HG03196 (cell line): ENCODE measurements at regions not wholly inside any gene's neighbourhood (a gene's known extent, or its start where the extent isn't known, plus 50 kb on each side); places are given as distances from the start of the nearest gene placed in this dataset.

ENCODE experiments used
- ATAC-seq: cut with Tn5 transposase; IDR thresholded peaks from one replicate; pipeline ENCODE4 v1.9.1; 2021; ENCODE audit not compliant: unreplicated experiment

DNA sequence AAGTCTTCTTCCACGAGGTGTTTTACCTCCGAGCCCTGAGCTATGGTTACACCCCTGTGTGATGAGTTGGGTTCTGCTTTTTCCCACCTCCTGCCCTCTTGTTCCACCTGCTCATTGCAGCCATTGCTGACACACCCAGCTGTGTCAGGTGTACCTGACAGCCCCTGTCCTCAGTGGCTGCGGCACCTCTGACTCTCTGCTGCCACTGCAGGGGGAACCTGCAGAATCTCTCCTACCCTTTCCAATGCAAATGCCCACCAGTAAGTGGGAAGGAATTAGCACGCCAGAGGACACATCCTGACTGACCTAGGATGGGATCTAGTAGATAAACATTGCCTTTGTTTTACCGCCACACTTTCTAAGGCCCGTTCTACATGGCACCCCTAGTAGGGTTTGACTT lies 600.9 kb upstream of the MKI67 start:
- no peak for ATAC-seq

DNA sequence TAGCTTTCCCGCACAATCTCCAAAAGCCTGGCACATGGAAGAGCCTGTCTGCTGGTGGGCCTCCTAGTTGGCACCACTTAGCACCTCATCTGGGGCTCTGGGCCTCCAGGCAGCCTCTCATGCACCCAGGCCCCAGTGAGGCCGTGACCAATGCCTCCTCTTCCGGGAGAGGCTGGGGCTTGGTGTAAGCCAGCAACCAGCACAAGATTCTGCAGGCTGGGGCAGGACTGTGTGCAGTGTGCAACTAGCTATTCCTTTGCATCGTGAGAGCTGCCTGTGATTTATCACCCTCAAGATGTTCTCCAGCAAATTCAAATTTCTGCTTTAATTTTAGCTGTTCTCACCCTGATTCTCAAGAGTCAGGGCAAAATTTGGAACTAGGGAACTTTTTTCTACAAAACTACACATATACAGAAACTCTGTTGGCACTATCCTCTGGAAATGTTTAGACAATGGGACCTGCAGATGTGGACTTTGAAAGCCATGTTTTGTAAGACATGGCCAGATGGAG lies 603.7 kb upstream of the MKI67 start:
- ATAC-seq, result no peak

DNA sequence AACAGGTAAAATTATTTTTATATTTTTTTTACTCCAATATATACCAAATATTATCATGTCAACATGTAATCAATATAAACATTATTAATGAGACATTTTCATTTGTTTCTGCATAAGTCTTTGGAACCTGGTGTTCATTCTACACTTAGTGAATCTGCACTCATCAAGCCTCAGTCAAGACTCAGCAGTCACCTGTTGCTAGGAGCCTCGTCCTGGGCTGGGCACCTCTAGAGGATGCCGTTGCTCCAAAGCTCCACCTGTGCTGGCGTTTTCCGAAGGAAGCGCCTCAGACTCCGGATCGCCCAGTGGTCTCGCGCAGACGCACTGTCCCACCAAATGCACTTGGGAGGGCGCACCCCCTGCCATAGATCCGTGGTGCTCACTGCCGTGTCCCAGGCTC lies 604.7 kb upstream of the MKI67 start:
- no peak for ATAC-seq

DNA sequence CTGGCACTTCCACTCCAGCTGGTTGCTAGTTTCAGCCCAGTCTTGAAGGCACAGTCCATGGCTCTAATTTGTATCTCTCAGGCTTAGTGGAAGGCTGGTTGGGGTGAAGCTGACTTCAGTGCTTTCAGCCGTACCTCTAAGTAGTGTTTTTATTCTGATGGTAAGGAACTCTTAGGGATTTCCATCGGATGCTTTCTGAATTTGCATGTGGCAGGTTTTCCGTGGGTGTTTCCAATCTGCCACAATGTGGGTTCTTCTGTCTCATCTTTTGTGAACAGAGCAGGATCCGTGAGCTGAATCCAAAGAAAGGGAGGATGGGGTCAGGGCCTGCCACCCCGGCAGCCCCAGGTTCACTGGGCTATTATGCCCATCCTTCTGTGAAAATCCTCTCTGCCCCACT lies 607.9 kb upstream of the MKI67 start:
- ATAC-seq, result no peak

DNA sequence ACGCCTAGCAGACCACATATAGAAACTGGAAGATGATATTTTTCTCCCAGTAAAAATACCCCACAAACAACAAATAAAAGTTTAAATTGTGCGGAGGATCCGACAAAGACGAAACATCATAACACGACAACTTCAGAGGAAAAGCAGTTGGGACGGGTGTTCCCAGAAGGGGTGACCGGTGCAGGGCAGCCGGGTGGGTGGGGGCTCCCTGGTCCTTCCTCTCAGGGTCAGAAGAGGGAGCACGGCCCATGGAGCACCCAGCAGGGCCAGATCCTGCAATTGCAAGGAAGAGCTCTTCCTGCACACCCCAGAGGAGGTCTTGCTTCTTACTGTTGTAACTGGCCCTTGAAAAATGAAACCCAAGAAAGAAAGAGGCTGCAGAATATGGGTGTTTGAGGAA lies 608.5 kb upstream of the MKI67 start:
- no peak for ATAC-seq

DNA sequence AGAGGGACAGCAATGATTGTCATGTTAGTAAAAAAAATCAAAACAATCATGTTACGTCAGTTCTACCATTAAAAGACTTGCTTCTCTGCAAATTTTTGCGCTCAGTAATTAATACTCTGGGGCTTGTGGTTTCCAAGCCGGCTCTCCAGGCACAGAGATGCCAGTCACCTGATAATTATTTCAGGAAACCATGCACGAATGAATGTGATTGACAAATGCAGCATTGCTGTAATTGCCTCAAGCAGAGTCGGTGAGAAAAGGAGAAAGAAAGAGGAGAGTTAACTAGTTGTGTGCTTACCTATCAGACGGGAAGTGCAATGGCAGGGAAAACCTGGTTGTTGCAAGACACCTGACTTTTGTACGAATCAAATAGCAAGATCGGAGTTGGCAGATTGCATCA lies 609.8 kb upstream of the MKI67 start:
- no peak for ATAC-seq

DNA sequence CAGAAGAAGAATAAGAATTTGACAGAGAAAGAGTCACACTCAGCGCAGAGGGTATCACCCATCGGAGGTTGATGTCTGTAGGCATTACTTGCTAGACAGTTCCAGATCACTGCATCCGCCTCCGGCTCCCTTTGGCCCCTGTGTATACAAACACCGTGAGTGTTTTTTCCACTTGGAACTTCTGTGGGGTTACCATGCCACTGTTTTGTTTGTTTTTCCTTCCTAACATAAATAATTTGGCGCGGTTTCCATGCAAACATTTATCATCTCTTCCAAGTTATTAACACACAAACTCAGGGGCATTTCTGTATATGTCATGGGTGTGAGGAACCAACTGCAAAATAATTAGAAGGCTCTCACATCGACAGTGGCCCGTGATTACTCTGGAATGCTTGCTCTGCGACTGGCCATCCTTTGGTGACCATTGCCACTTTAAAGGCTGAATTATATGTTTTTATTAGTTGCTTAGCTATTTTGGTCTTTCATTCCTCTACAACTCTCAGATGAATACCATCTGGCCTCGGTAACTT lies 612.2 kb upstream of the MKI67 start:
- ATAC-seq, result no peak

DNA sequence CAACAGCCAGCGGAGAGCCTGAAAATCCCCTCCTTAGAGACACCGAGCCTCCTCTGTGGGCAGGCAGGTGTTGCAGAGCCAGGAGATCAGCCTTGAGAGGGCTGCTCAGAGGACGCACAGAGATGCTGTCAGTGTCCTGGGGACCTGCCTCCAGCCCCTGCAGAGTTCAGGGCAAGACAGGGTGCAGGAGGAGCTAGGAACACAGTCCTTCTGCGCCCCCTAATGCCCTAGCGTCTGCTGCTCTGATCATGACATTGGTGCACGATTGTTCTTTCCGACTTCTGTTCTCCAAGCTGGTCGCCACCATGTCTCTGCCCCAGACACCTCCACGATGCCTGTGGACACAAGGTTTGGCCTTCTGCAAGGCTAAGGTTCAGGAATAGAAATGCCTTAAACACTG lies 613.7 kb upstream of the MKI67 start:
- no peak for ATAC-seq

DNA sequence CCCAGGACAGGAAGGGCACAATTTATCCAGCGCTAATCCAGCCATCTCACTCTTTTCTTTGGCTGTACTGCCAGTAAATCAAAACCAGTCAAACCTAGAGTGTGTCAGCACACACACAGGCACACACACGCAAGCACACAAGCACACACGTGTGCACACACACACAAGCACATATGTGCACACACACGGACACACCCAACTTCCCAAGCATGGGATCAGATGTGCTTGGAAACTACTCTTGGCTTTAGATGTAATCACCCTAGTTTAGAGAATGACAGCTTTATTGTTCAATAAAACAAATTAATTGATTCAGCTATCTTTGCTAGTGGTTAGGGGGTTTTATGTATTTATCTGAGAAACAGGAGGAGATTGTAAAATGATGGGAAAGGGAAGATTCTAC lies 615.0 kb upstream of the MKI67 start:
- no peak for ATAC-seq

DNA sequence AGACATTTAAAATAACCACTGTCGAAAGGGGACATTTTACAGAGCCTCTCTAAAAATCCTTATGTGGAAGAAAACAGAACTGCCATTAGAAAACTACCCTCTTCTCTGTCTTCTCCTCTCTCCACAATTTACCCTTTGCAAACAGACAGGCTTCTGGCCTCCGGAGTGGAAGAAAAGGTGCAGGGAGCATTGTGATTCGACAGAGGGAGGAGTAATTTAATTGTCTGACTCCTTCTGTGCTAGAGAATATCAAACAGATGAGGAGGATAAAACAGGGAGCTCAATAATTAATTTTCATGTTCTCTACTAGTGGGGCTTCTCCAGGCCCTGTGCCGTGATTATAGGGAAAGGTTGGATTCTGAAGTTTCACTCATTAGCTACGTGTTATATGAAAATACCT lies 615.5 kb upstream of the MKI67 start:
- no peak for ATAC-seq

DNA sequence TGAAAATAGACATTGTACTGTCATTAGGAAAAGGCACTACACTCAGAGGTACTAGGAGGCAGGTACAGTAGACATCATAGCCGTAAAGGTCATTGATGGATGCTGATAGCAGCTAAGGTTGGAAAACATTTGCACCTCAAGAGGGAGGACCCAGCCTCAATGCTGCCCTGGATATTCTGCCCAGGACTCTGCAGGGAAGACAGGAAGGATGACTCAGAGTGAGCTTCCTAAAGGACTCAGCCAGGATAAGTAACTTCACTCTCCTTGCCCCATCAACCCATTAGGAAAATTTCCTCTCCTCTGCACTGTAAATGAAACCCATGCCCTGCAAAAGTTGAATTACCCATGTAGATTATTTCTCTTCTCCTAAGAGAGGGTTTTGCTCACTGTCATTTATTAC lies 617.9 kb upstream of the MKI67 start:
- ATAC-seq, result no peak

DNA sequence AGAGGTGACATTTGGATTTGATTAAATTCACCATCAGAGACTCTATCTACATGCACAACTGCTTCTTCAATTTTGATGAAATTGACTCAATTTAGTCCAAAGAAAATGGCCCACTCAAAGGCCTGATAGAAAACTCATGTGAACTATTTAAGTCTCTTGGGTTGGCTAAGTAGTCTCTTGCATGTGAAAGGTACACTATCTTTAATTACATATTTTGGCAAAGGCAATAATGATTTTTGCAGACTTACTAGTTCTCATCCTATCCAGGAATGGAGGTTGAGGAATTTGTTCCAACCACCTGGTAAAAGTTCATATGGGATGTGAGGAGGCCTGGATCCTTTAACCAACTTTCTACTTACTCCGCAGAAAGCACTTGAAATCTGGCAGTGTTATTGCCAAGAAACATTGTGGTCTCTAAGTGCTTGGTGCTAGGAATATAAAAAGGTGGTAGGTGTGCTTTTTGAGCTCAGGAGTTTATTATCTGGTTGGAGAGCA lies 618.6 kb upstream of the MKI67 start:
- ATAC-seq, result no peak

DNA sequence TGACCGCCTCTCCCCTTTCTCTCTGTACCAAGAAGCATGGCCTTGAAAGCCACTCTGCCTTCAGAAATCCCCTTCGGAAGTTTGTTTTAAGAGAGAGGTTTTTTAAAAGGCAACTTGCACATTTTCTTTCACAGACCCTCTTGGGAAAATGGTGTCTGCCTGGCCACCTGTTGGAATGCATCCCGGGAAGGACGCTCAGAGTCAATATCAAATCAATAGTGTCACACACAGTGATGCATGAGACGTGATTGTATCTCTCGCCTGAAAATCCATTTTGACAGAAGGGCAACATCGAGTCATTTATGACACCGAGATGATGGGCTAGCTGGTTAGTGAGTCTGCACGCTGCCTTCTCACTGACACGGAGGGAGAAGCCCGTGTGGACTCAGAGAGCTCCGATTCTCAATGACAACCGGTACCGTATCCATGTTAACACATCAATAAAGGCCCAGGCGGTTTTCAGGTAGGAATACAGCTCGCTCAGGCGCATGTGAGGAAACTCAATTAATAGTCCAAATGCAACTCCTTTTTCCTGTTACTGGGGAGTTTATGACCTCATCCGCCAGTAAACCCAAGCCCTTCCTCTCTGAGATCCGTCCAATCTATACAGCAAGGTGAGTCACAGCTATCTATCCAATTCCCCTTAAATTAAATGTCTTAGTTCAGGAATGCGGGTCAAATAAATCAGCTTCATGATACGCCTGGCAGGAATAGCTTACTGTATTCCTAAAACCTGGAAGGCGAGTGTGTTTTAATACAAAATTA lies 621.5 kb upstream of the MKI67 start:
- no peak for ATAC-seq

DNA sequence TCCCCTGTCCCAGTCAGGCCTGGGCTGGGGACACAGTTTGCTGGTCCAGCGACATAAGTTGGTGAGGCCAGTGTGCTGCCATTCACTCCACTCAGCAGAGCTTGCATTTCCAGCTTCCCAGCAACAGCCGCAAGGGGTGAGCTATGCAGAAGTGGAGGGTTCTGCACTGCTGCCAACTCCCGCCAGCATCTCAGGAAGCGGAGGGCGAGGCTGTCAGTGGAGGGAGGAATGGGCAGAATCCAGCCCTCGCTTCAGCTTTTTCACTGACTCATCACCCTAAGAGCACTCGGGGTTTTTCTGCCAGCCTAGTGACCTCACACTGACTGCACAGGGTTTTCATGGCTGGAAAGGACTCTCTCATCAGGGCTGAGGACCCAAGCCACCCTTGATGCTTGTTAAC lies 625.1 kb upstream of the MKI67 start:
- no peak for ATAC-seq

DNA sequence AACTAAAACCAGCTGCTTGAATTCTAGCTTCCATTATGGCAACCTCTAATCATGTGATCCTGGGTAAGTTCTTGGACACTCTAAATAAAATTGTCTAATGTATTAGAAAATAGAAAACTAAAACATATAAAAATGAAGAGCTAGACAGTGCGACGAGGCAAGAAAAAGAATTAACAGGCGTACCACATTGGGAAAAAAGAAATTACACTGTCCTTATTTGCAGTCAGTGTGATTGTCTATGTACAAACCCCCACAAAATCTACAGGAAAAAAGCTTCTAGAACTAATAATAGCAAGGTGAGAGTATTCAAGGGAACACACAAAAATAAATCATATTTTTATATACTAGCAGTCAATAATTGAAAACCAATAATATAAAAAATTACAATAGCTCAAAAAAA lies 625.6 kb upstream of the MKI67 start:
- ATAC-seq, result no peak

DNA sequence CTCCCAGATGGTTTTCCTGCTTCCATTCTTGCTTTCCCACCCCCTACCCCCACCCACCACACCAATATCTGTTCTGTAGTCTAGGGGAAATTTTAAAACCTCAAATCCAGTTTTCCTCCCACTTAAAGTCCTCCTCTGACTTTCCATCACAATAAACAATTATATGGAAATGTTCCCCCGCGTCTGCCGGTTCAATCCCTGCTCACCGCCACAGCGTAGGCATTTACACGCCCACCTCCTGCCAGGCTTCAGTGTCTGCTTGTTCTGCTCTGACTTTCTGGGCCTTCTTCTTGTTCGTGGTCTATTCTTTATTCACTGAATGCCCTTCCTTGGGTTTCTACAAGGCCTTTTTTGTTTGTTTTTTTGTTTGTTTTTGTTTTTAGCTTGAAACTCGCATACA lies 633.0 kb upstream of the MKI67 start:
- ATAC-seq, result no peak

DNA sequence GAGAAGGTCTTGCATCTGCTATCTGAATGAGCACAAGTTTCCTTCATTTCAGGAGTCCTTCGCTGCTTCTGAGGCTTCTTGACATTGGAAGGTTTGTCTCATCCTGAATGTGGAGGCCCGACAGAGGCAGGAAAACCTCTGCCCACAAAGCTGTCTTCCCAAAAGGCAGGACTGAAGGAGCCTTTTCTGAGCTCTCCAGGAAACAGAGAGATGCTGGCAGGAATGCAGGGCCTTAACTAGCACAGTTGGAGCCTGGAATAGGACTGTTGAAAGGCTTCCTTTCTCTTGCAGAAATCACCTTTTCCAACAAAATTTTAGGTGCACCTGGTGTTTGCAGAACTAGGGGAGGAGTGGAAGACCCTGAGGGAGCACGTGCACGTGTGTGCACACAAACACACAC lies 637.4 kb upstream of the MKI67 start:
- ATAC-seq, result no peak

DNA sequence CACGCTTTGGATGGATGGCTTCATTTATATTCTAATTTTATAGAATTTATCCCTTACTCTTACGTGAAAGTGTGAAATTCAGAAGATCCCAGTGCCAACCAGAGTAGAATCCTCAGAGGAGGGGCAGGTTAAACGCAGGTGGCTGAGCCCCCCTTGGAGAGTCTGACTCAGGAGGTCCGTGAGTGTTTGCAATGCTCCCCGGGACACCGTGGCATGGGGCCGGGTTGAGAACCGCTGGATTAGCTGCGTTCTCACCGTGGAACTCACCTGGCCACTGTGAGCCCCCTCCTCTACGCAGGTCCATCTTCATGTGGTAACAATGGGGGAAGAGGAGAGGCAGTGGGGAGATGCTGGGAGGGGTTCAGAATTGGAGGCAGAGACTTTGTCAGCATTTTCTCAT lies 638.0 kb upstream of the MKI67 start:
- no peak for ATAC-seq

DNA sequence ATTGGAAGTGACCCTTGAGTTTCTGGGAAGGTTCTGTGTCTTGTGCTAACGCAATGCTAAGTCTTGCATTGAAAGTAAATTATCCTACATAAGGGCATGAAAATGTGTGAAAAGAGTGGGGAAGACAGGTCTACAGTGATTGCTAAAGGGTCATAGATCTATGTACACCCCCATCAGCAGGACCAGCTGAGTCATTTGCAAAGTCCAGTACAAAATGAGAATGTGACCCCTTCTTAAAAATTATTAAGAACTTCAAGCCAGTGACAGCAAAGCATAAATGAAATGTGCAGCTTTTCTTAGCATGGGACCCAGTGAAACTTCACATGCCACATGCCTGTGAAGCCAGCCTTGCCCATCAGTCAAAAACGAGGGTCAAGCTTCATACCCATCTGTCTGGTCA lies 640.7 kb upstream of the MKI67 start:
- no peak for ATAC-seq

DNA sequence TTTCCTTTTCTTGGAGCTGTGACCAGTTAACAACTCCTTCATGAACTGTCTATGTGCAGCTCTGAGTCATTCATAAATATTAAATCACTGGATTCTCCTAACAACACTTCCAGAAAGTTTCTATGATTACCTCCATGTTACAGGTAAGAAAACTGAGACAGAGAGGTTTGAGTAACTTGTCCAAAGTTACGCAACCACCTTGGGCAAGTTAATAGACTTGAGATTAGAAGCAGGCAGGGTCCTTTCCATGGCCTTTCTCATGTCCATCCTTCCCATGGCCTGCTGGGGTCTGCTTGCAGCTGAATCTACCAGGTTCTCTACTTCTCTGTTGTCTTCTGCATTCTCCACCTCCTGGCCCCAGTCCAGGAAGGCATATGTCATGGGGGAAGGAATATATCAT lies 648.8 kb upstream of the MKI67 start:
- ATAC-seq, result no peak

DNA sequence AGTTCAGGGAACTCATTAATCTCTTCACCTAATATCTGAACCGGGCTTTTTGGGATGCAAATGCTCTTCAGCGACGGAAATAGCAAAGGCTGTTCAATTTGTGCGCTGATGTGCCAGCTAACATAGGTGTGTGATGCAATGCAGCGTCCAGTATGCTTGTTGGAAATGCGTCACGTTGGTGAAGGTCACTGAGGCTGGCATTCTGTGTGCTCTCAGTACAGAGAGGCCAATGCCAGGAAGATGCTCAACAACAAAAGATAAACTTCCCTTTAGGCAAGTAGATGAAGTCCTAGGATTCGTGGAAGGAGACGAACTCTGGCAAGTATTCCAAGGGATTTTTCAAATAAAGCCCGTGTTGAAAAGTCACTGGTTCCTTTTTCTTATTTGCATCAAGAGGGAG lies 649.5 kb upstream of the MKI67 start:
- no peak for ATAC-seq

DNA sequence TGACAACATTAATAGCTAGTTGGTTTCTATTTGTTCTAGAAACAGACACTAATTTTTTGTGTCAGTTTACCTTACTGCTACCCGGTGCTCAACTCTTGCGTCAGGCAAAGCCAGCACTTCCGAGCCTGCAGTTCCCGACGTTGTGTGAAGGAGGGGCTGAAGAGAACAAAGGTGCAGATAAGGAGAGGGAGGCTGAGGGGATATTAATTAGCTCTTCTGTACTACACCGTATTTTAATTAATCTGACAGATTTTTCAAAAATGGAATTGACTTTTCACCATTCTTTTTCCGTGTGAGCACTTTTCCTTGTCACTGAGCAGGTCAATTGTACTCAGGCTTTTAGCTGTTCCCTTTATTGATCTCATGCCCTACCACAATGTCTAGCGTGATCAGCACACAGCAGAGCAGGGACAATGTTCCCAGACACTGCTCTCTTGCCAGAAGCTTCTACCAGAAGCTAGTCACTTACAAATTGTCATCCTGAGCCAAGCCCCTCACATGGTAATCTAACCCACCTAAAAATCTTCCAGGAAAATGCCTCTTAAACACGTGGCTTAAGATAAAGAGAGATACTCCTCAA lies 650.5 kb upstream of the MKI67 start:
- no peak for ATAC-seq

DNA sequence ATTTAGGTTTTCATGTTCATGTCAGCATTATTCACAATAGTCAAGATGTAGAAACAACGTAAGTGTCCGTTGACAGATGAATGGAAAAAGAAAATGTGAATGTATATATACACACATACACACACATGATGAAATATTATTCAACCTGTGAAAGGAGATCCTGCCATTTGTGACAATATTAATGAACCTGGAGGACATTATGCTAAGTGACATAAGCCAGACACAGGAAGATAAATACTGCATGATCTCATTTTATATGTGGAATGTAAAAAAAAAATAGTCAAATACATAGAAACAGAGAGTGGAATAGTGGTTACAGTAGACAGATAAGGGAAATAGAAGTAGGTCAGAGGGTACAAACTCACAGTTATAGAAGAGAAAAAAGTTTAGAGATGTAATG lies 651.1 kb upstream of the MKI67 start:
- ATAC-seq, result no peak
